Heart right ventricle (tissue), 16 donors: ENCODE measurements at regions not wholly inside any gene's neighbourhood (a gene's known extent, or its start where the extent isn't known, plus 50 kb on each side); places are given as distances from the start of the nearest gene placed in this dataset.

ENCODE experiments used
- ATAC-seq, 8 donors: fragments of 200-7000 bp; cut with Tn5 transposase; one replicate each; pipeline ENCODE4 v1.9.1; 2020; ENCODE audit warnings: mild to moderate bottlenecking in 8 of 8, moderate library complexity in 8 of 8, moderate number of reproducible peaks in 1 of 8
- DNase-seq, 2 donors: peaks; one replicate each; pipeline ENCODE4 v3.0.0-alpha.2; 2020
- H3K27ac ChIP-seq, 10 donors: fragments of 200-600 bp; sonication (generic) in 2 of 10; one replicate each; pipeline versions ENCODE4 v1.5.0 to v1.8.0; 2020 to 2022; ENCODE audit warnings: mild to moderate bottlenecking in 3 of 10
- H3K27me3 ChIP-seq, 7 donors: fragments of 200-600 bp; one replicate each; pipeline ENCODE4 v1.8.0; 2021 to 2022; ENCODE audit warnings: mild to moderate bottlenecking in 2 of 7
- H3K36me3 ChIP-seq, 9 donors: fragments of 200-600 bp; sonication (generic) in 1 of 9; one replicate each; pipeline versions ENCODE4 v1.5.0 to v1.8.0; 2020 to 2022; ENCODE audit warnings: mild to moderate bottlenecking in 2 of 9
- H3K4me1 ChIP-seq, 9 donors: fragments of 200-600 bp; sonication (generic) in 1 of 9; one replicate each; pipeline versions ENCODE4 v1.5.0 to v1.8.0; 2020 to 2022; ENCODE audit warnings: mild to moderate bottlenecking in 4 of 9
- H3K4me3 ChIP-seq, 10 donors: fragments of 200-600 bp; sonication (generic) in 2 of 10; one replicate each; pipeline versions ENCODE4 v1.5.0 to v1.8.0; 2020 to 2022; ENCODE audit warnings: mild to moderate bottlenecking in 7 of 10, moderate library complexity in 2 of 10
- H3K9me3 ChIP-seq, 11 donors: fragments of 200-600 bp in 10 of 11; sonication (generic) in 2 of 11; one replicate each; pipeline versions ENCODE4 v1.5.0 to v1.8.0; 2013 to 2022; ENCODE audit warnings: mild to moderate bottlenecking in 2 of 11, control low read depth in 1 of 11, moderate library complexity in 1 of 11
- WGBS, 2 donors: extraction: QIAGEN DNeasy Blood & Tissue Kit; methylation state at CpG; one replicate each; pipeline ENCODE4 v1.1.7; 2013; ENCODE audit warnings: inconsistent platforms in 1 of 2; 5-methylcytosine and 5-hydroxymethylcytosine counted together
- intact Hi-C, 10 donors: fragments of 100-400 bp; cut with DNase I; formaldehyde crosslinking; loops; one replicate each; pipeline versions ENCODE4 v1.11.1 to v1.14.2; 2022
- TF ChIP-seq, protein P1 (sequence below), 9 donors: fragments of 200-600 bp; sonication (generic) in 2 of 9; IDR thresholded peaks; one replicate each; pipeline versions ENCODE4 v1.5.0 to v1.8.0; 2021 to 2022; ENCODE audit warnings: antibody characterized with exemption in 9 of 9, mild to moderate bottlenecking in 5 of 9, moderate library complexity in 1 of 9
- donor health status: Arrhythmogenic right ventricular cardiomyopathy.
- donor health status: ischemic (EF 13 %, LVEDD 7.1; RV severe dilation, severe dysfunction).
- donor health status: healthy with polysubstance abuse.
- donor health status: DM: no; HTN: yes; CAD: no.
- donor health status: DM: no; HTN: no; CAD: no.
- donor health status: ischemic (EF 25% LVEDD 6.9; RV normal size, moderate dysfunction).
- donor health status: ischemic (EF 25% LVEDD 5.7; RV mildly dilated, moderate dysfunction).
- donor health status: healthy.
- donor health status: DM: yes; HTN: yes; CAD: no.
- donor health status: Ischemic cardiomyopathy.
- donor health status: ischemic (EF 35%, LVEDD 5.7; RV mildly dilated, moderate dysfunction).
- donor health status: nonischemic (EF 11% LVEDD 7.7; RV severe dilation, severe dysfunction).
- donor health status: DM: yes; HTN: yes; CAD: no.
- donor health status: PGD.
- donor health status: ischemic (EF 29% LVEDD 5.4; RV normal size, mild dysfunction).
- donor health status: nonischemic (EF 23%, LVEDD 6.1; RV moderate dilation, normal function).

DNA sequence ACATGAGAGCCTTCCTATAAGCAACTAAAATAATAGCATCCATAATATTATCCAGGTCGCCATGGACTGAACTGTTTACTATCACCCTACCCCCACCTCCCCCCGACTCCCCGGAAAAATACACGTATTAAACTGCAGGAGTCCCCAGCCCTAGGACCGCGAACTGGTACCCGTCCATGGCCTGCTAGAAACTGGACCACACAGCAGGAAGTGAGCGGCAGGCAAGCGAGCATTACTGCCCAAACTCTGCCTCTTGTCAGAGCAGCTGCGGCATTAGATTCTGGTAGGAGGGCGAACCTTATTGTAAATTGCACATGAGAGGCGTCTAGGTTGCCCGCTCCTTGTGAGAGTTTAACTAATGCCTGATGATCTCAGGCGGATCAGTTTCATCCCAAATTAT, 405.8 kb upstream of the ADGRL3 start:
- H3K27ac ChIP-seq: no peak overlapping the region
- H3K9me3 ChIP-seq: no peaks in the 10 kb centered on the region
- WGBS, 2 donors: 91 to 95% methylated on average over 14 of the region's 14 CpGs
- DNase-seq (no peak), ATAC-seq (no peak)
- H3K4me1 ChIP-seq: no peaks in the 10 kb centered on the region
- no peak overlapping the region for H3K4me3 ChIP-seq
- TF ChIP-seq, protein P1, sequence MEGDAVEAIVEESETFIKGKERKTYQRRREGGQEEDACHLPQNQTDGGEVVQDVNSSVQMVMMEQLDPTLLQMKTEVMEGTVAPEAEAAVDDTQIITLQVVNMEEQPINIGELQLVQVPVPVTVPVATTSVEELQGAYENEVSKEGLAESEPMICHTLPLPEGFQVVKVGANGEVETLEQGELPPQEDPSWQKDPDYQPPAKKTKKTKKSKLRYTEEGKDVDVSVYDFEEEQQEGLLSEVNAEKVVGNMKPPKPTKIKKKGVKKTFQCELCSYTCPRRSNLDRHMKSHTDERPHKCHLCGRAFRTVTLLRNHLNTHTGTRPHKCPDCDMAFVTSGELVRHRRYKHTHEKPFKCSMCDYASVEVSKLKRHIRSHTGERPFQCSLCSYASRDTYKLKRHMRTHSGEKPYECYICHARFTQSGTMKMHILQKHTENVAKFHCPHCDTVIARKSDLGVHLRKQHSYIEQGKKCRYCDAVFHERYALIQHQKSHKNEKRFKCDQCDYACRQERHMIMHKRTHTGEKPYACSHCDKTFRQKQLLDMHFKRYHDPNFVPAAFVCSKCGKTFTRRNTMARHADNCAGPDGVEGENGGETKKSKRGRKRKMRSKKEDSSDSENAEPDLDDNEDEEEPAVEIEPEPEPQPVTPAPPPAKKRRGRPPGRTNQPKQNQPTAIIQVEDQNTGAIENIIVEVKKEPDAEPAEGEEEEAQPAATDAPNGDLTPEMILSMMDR (IDR thresholded peaks at IDR 0.05): no peak
- H3K36me3 ChIP-seq: no peaks in the 10 kb centered on the region
- no peaks in the 10 kb centered on the region for H3K27me3 ChIP-seq
- intact Hi-C loops: no loop called here

DNA sequence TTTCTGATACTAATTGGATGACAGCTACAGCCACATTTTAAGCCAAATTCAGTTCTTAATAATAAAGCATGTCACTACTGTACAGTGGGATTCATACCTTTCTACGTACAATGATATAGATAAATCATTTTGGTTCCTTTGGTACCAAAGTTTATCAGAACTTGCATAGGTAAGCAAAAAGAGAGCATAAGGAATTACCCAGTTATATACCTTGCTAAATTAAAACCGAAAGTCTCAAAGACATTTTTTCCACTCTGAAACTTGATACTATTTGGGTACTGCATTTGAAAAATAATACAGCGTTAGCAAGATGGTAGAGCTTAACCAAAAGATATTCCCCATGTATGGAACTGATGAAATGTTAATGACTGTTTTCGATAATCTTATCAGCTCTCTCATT, 400.9 kb upstream of the ADGRL3 start:
- ATAC-seq (no peak), DNase-seq (no peak)
- Histone ChIP-seq H3K36me3 (no peaks in the 10 kb centered on the region), H3K27me3 (no peaks in the 10 kb centered on the region), H3K4me1 (no peaks in the 10 kb centered on the region), H3K27ac (no peak overlapping the region), H3K4me3 (no peak overlapping the region), H3K9me3 (no peaks in the 10 kb centered on the region)
- WGBS, 2 donors: 87 to 93% methylated on average over 4 of the region's 4 CpGs
- intact Hi-C loops: no loop called here
- TF ChIP-seq, protein P1 (IDR thresholded peaks at IDR 0.05): no peak

DNA sequence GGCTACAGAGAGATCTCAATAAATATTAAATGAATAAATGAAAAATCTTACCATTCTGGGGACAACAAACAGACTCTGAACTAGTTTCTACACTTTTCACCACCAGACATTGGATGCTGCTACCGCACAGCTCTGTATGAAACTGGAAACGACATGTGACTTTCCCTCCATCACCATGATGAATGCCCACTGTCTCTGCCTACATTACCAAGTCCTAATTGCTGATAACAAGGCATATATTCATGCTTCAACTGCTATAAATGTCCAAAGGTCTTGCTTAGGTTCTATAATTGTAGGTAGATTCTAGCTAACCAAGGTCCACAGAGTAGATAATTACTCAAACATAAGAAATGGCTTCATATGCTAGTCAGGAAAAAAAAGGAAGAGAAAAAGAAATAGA, 399.4 kb upstream of the ADGRL3 start:
- TF ChIP-seq, protein P1 (IDR thresholded peaks at IDR 0.05): no peak
- H3K27ac ChIP-seq: no peak overlapping the region
- H3K27me3 ChIP-seq: no peaks in the 10 kb centered on the region
- H3K9me3 ChIP-seq: no peaks in the 10 kb centered on the region
- H3K4me3 ChIP-seq: no peak overlapping the region
- ATAC-seq (no peak), DNase-seq (no peak)
- no peaks in the 10 kb centered on the region for H3K36me3 ChIP-seq
- intact Hi-C loops: no loop called here
- H3K4me1 ChIP-seq: no peaks in the 10 kb centered on the region
- 86 to 95% methylated on average over 2 of the region's 2 CpGs for WGBS, 2 donors

DNA sequence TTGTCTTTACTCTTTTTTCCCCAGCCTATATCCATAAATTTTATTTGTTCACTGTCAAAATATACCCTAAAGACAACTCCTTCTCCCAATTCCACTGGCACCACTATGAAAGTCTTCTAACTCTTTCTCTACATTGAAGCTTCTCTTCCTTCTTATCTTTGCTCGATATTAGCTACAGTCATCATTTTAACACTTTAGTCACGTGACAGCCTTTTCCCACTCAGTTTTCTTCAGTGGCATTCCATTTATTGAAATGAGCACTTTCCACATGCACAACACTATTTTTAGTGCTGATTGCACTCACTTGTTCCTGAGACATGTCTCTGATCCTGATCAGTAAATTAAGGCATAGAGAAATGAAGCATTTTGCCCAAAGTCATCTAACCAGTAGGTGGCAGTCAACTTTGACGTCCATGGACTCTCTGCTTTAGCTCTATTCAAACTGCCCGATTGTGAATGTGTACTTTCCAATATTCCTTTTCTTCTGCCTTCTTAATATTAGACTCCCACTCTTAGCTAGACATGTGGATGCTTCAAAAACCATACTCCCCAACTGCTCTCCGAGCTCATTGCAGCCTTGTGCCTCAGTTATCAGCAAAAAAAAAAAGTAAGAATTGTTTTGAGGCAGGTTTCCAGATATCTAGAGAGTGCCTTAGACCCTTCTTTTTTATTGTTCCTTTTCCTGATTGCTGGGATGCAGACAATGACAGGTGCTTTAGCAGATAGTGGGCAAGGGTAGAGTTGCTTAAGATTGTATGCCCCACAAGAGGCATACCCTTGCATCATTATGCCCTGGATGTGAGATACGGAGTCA, 394.4 kb upstream of the ADGRL3 start:
- intact Hi-C loops: no loop called here
- Histone ChIP-seq H3K27me3 (no peaks in the 10 kb centered on the region), H3K36me3 (no peaks in the 10 kb centered on the region), H3K4me1 (no peaks in the 10 kb centered on the region), H3K9me3 (peaks cover 0 to 5% (median 0%) of the 10 kb centered on the region in 11 donors), H3K4me3 (no peak overlapping the region), H3K27ac (no peak overlapping the region)
- ATAC-seq (no peak), DNase-seq (no peak)
- WGBS, 2 donors: 34 to 37% methylated on average over 6 of the region's 6 CpGs
- TF ChIP-seq, protein P1 (IDR thresholded peaks at IDR 0.05): peak in 8 of 9 donors; percentile 16 to 59 (median 46)
